Caco-2 (cell line): ENCODE measurements at regions not wholly inside any gene's neighbourhood (a gene's known extent, or its start where the extent isn't known, plus 50 kb on each side); places are given as distances from the start of the nearest gene placed in this dataset.

Experiments
- BruUV-seq: library from RNA; stranded (reverse); fragments of 400-500 nt; replicated peaks from 2 replicates; lab custom pipeline; 2021; lab: Mats Ljungman, UMichigan
- CTCF ChIA-PET: fragments of 300-600 bp; sonication (Branson Sonifier 250); formaldehyde crosslinking; loops from one replicate; lab custom pipeline; 2022; ENCODE audit warnings: antibody characterized with exemption; lab: Charles Lee
- POLR2A ChIA-PET: fragments of 300-600 bp; sonication (Branson Sonifier 250); formaldehyde crosslinking; loops from one replicate; lab custom pipeline; 2022; ENCODE audit warnings: antibody characterized with exemption; lab: Charles Lee
- DNase-seq, 2 experiments: peaks; one replicate each; pipeline versions ENCODE4 v3.0.0 to v3.0.0-alpha.2; 2020 to 2022
- H3K27me3 ChIP-seq: replicated peaks from 2 replicates; pipeline ENCODE4 v1.6.0; 2011; ENCODE audit warnings: low read length; ENCODE audit not compliant: control insufficient read depth, insufficient read depth
- H3K36me3 ChIP-seq: 2 replicates; pipeline ENCODE4 v1.5.1; 2011; ENCODE audit warnings: low read length; ENCODE audit not compliant: control insufficient read depth, insufficient read depth
- H3K4me1 ChIP-seq: fragments of 250-450 bp; sonication (Bioruptor Pico); 2 replicates; pipeline ENCODE4 v1.5.1; 2020; ENCODE audit warnings: mild to moderate bottlenecking
- H3K4me3 ChIP-seq: 2 replicates; pipeline ENCODE4 v1.5.1; 2011; ENCODE audit warnings: low read depth, mild to moderate bottlenecking, control low read depth, low read length
- H3K9me3 ChIP-seq: fragments of 250-450 bp; sonication (Bioruptor Pico); 2 replicates; pipeline ENCODE4 v1.5.1; 2020; ENCODE audit warnings: mild to moderate bottlenecking, moderate library complexity
- H3K27ac Mint-ChIP-seq: one replicate; pipeline ENCODE4 v1.8.0; 2022; ENCODE audit warnings: mixed read lengths; ENCODE audit not compliant: unreplicated experiment
- H3K27me3 Mint-ChIP-seq: one replicate; pipeline ENCODE4 v1.8.0; 2022; ENCODE audit warnings: mixed read lengths; ENCODE audit not compliant: insufficient read depth, unreplicated experiment
- H3K36me3 Mint-ChIP-seq: one replicate; pipeline ENCODE4 v1.8.0; 2022; ENCODE audit warnings: mild to moderate bottlenecking, mixed read lengths; ENCODE audit not compliant: insufficient read depth, unreplicated experiment
- H3K4me1 Mint-ChIP-seq: one replicate; pipeline ENCODE4 v1.8.0; 2022; ENCODE audit warnings: low read depth, mixed read lengths; ENCODE audit not compliant: unreplicated experiment
- H3K4me3 Mint-ChIP-seq: one replicate; pipeline ENCODE4 v1.8.0; 2022; ENCODE audit warnings: mild to moderate bottlenecking, moderate library complexity, mixed read lengths; ENCODE audit not compliant: unreplicated experiment
- H3K9me3 Mint-ChIP-seq: one replicate; pipeline ENCODE4 v1.8.0; 2022; ENCODE audit warnings: mixed read lengths; ENCODE audit not compliant: unreplicated experiment
- CTCF ChIP-seq, 2 experiments: fragments of 200-600 bp in 1 of 2; IDR thresholded peaks; 1 replicate in 1 of 2; 2 replicates in 1 of 2; pipeline versions ENCODE4 v1.5.1 to v1.8.0; 2011 to 2022; ENCODE audit warnings: antibody characterized with exemption in 1 of 2, control low read depth in 1 of 2, inconsistent platforms in 1 of 2, low read depth in 1 of 2, low read length in 1 of 2, mild to moderate bottlenecking in 1 of 2, moderate library complexity in 1 of 2; ENCODE audit not compliant: insufficient read depth in 1 of 2, severe bottlenecking in 1 of 2, unreplicated experiment in 1 of 2
- intact Hi-C: fragments of 100-400 bp; cut with micrococcal nuclease; formaldehyde crosslinking; loops from one replicate; pipeline ENCODE4 v1.10.0; 2022; ENCODE audit not compliant: unreplicated experiment

GRCh38 chr10:78945838-78946237, 122.9 kb upstream of the ZMIZ1 start:
- peaks cover 11% of the 10 kb centered on the region for H3K9me3 Mint-ChIP-seq
- Histone ChIP-seq H3K4me3 (no peak overlapping the region), H3K27me3 (no peaks in the 10 kb centered on the region), H3K9me3 (peaks cover 6% of the 10 kb centered on the region; the same call in 1 of the 2 replicates), H3K4me1 (no peaks in the 10 kb centered on the region), H3K36me3 (no peaks in the 10 kb centered on the region)
- H3K4me3 Mint-ChIP-seq = no peak overlapping the region
- intact Hi-C loops = no loop called here
- no peaks in the 10 kb centered on the region for H3K4me1 Mint-ChIP-seq
- peaks cover 3% of the 10 kb centered on the region for H3K27me3 Mint-ChIP-seq
- no peak for DNase-seq
- H3K27ac Mint-ChIP-seq = no peak overlapping the region
- no peak for TF ChIP-seq CTCF (IDR thresholded peaks at IDR 0.05; ENCODE audit: insufficient read depth in 1 of 2, low read depth in 1 of 2, low read length in 1 of 2, severe bottlenecking in 1 of 2, unreplicated experiment in 1 of 2)
- no peaks in the 10 kb centered on the region for H3K36me3 Mint-ChIP-seq
- CTCF ChIA-PET = no interaction called here
- no TSS peak for BruUV-seq
- POLR2A ChIA-PET = no interaction called here

- Histone ChIP-seq H3K4me3 (no peak overlapping the region), H3K27me3 (no peaks in the 10 kb centered on the region), H3K36me3 (no peaks in the 10 kb centered on the region), H3K4me1 (no peaks in the 10 kb centered on the region), H3K9me3 (peaks cover 6% of the 10 kb centered on the region; the same call in 1 of the 2 replicates)
- Mint-ChIP-seq H3K36me3 (no peaks in the 10 kb centered on the region), H3K4me3 (no peak overlapping the region), H3K27me3 (peaks cover 3% of the 10 kb centered on the region), H3K27ac (no peak overlapping the region), H3K4me1 (no peaks in the 10 kb centered on the region), H3K9me3 (peaks cover 11% of the 10 kb centered on the region)
- DNase-seq = no peak
- no peak for TF ChIP-seq CTCF (IDR thresholded peaks at IDR 0.05; ENCODE audit: insufficient read depth in 1 of 2, low read depth in 1 of 2, low read length in 1 of 2, severe bottlenecking in 1 of 2, unreplicated experiment in 1 of 2)
- POLR2A ChIA-PET = no interaction called here
- intact Hi-C loops = no loop called here
- CTCF ChIA-PET = no interaction called here
- BruUV-seq = no TSS peak
These were observed 121.5 kb upstream of the ZMIZ1 start for GRCh38 chr10:78947226-78947625.

- H3K4me3 Mint-ChIP-seq = no peak overlapping the region
- POLR2A ChIA-PET = interaction anchor here (0.6 kb wide), 1 partner anchor 399 kb away, joined by 4 read pairs; no protein-coding TSS in a partner anchor
- intact Hi-C loops = no loop called here
- BruUV-seq = no TSS peak
- Histone ChIP-seq H3K36me3 (no peaks in the 10 kb centered on the region), H3K4me3 (no peak overlapping the region), H3K27me3 (no peaks in the 10 kb centered on the region), H3K4me1 (no peaks in the 10 kb centered on the region), H3K9me3 (peaks cover 6% of the 10 kb centered on the region; the same call in 1 of the 2 replicates)
- no peaks in the 10 kb centered on the region for H3K4me1 Mint-ChIP-seq
- H3K9me3 Mint-ChIP-seq = peaks cover 8% of the 10 kb centered on the region
- TF ChIP-seq CTCF (IDR thresholded peaks at IDR 0.05; ENCODE audit: insufficient read depth in 1 of 2, low read depth in 1 of 2, low read length in 1 of 2, severe bottlenecking in 1 of 2, unreplicated experiment in 1 of 2) = no peak
- CTCF ChIA-PET = no interaction called here
- H3K27me3 Mint-ChIP-seq = peaks cover 3% of the 10 kb centered on the region
- DNase-seq = no peak
- no peak overlapping the region for H3K27ac Mint-ChIP-seq
- no peaks in the 10 kb centered on the region for H3K36me3 Mint-ChIP-seq
These were observed 121.0 kb upstream of the ZMIZ1 start for GRCh38 chr10:78947733-78948132.
